ENCODE measurements at regions not wholly inside any gene's neighbourhood (a gene's known extent, or its start where the extent isn't known, plus 50 kb on each side); places are given as distances from the start of the nearest gene placed in this dataset.

DNA sequence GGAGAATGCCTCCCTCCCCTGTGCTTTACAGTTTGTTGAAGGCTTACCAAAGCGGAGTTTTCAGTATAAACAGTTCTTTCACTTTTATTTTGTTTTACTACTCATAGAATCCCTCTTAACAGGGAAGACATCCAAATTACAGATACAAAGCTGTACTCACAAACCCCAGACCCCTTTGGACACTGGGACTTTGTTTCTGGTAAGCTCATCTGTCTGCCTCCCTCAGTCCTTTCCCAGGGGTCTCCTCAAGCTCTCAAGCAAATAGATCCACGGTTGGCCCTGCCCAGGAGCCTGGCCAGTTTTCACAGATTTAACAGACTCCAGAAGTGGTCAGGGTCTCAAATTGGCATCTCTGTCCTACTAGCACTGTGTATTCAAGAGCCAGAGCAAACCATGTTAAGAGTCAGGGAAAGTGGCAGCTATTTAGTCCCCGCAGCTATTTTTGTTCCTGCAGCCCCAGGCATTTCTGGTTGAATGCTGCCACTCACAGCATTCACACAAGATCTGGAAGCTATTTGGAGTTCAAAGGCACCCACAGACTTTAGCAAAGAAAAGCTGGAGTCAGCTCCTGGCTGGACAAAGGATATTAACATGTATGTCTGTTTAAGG lies 54.2 kb downstream of the TMEM100 start:
- no peak for DNase-seq (ENCODE audit: low read depth)

DNA sequence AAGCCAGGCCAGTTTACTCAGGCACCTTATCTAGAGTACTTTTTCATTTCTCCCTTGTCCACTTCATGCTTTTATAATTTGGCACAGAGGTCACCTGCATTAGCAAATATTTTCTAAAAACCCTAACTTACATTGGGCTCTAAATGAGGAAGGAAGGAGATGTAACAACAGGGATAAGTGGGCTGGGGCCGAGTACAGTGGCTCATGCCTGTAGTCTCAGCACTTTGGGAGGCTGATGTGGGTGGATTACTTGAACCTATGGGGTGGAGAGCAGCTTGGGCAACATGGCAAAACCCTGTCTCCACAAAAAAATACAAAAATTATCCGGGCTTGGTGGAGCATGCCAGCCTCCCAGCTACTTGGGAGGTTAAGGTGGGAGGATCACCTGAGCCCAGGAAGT lies 55.9 kb downstream of the TMEM100 start:
- DNase-seq (ENCODE audit: low read depth), result no peak

DNA sequence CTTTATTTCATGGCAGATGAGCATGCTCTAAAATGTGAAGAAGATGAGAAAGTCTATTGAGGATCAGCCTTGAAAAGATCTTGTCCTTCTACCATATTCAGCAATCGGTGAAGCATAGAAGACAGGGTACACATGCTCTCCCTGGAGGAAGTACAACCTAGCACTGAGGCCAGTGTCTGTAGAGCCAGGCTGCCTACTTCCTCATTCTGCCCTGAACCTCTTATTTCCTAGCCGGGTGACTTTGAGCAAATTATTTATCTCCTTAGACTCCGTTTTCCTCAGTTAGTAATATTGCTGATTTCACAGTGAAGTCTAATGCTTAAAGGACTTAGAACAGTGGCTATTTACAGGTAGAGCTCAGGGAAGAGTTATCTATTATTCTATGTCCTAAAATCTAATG lies 58.4 kb downstream of the TMEM100 start:
- DNase-seq (ENCODE audit: low read depth), result no peak

DNA sequence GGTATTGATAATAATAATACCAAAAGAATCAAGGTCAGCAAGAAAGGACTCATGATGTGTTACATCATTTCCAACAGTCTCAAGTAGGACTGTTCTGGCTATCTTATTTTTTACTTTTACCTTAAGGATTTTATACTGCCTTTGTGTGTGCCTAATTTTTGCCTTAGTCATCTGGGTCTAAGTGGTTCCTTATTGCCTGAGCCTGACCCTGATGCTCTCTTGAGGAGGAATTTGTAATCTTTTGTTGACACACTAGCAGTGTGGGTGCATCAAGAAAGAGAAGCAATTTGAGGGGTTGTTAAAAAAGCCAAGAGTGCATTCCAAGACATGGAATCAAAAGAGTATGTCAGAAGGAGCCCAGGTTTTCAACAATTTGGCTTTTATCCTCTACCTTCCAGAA lies 59.3 kb downstream of the TMEM100 start:
- no peak for DNase-seq (ENCODE audit: low read depth)

DNA sequence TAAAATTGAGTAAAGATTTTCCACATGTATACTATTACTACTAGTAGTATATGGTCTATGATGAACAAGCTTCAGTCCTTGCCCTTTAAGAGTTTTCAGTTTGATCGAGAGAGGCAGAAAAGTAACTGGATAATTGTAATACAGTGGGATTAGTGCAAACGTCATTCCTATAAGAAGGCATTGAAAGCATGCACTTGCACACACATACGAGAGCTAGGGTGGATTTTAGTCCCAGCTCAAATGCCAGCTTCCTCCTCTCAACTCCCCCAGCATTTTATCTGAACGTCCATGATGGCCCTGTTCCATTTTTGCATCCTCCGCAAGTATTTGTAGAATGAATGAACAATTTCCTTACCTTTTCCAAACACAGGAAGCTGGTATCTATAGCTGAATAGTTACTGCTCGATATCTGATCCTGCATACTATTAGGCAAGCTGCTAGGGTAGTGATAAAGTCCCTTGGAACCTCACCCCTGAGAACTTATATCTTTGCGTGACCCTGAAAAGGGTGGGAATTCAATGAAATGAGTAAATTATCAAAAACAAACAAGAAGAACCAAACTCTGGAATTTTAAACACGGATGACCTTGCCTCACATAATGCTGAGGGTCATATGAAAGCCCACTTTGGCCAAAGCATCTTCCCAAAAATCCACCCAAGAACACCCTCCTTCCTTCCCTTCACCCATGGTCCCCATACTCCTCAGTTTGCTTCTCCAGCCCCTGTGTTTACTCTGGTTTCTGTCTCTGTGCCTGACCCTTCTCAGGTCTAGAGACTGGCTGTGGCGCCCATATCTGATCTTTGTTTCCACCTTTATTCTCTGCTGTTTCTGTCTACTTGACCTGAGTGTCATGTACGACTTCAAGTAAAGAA lies 60.5 kb downstream of the TMEM100 start:
- no peak for DNase-seq (ENCODE audit: low read depth)

DNA sequence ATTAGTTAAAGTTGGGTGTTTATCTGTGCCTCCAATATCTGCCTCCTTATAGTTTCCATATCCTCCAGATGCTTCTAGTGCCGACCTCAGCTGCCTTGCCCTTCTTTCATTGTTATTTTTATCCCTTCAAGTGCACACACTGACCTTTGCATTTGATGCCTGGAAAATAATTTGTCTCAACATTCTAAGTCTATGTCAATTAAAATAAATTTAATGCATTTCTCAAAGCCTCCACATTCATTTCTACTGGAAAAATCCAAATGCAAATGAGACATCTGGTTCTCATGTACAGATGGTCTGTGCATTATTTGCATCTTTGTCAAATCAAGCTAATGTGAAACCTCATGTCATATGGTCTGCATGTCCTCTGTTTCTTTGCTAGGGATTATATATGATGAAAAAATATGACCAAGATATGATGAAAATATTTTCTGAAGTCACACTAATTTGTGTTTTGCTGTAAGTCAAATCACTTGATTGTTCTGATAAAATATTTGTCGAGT lies 61.4 kb downstream of the TMEM100 start:
- DNase-seq (ENCODE audit: low read depth), result no peak

DNA sequence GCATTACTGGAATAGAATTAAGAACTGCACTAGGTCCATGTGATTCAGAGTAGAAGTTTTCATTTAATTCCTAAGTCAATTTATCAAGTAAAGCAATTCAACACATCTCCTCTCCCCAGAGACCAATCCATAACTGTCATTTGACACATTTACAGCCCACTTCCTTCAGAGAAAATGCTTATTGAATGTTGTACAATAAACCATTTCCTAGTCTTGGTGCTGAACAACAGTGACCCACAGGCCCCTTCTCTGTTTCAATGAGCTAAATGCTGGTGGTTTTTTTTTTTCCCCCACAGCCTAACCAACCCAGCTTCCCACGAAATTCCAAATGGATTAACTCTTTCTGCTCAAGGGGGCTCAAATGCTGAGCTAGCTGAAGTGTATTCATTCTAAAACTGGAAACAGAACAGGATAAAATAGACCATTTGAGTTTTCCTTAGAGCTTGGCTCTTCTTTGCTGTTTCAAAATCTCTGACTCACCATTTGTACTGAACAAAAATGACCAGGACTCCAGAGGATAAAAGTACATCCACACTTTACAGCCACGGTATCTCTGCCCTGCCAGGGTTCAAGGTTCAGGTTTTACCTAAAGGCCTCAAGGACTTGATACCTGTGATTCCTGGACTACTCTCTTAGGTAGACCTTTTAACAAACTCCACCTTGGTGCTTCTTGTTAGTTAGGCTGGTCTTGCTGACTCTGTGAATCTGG lies 62.3 kb downstream of the TMEM100 start:
- no peak for DNase-seq (ENCODE audit: low read depth)

DNA sequence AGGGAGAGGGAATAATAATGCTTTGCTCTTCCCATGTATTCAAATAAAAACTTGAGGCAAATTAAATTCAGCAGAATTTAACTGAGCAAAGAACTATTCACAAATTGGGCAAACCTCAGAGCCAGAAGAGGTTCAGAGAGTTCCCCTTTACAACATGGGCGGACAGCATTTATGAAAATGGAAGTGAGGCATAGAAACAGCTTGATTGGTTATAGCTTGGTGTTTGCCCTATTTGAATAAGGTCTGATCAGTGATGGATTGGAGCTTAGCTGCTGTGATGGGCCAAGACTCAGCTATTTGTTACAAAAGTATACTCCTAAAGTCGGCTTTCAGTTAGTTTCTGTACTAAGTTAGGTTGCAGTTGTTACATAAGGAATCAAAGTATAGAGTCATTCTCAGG lies 63.0 kb downstream of the TMEM100 start:
- DNase-seq (ENCODE audit: low read depth), result no peak

DNA sequence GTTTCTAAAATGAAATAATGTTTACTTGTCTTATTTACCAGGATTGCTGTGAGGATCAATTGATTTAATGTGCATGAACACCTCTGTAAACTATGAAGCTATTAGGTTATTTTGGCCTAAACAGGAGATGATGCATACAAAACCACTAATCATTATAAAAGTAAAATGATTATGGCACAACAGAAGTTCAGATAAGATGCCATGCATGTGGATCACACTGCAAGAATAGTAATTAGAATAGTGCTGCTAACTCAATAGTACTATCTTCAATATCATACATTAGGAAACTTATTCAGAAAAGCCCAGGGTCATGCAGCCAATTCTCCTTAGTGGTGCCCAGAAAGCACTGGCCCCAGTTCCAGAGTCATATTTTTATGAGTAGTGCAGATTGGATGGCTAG lies 66.9 kb downstream of the TMEM100 start:
- DNase-seq (ENCODE audit: low read depth), result no peak

DNA sequence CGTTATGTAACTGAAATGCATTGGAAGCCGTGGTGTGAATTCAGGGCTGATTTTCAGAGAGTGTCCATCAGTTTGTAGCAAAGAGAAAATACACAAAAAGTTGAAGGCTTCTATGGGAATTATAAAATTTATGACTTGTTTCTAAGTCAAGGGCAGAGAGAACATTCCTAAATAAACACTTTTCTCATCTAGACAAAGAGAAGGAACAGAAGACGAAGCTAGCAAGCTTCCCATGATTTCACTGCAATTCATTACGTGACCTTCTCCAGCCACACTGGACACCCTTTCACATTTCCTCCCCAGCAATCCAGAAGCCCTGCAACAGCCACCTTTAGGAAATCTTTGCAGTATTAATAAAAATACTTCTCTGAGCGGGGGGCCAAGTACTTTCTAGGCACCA lies 67.8 kb downstream of the TMEM100 start:
- no peak for DNase-seq (ENCODE audit: low read depth)

DNA sequence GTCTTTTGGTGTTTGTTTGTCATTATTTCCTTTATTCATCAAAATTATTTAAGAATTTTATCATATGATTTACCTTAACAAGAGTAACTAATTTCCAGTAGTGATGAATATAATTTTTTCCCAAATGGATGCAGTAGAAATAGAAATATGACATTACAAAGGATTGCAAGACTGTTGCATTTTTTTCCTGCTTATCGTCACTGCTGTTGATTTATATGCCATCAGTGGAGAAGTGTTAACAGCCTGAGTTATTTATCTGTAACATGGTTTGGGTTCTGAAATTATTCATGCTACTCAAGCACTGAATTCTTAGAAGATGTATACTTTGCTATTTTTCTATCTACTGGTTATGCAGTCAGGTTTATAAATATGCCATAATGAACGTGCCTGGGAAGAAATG lies 68.6 kb downstream of the TMEM100 start:
- DNase-seq (ENCODE audit: low read depth), result no peak

DNA sequence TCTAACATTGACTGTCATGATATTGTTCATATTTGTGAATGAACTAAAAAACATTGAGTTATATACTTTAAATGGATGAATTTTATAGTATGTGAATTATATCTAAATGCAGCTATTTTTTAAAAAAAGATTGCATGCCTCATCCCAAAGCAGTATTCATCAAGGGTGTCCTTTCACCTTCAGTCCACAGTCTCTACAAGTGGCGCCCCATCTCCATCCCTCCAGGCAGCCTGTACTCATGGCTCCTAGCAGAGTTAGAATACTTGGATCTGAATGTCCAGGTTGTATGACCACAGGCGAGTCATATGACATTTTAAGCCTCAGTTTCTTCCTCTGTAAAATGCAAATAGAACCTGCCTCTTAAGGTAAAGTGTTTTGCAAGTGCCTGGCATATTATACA lies 69.8 kb downstream of the TMEM100 start:
- peak; percentile 9 for DNase-seq (ENCODE audit: low read depth)

DNA sequence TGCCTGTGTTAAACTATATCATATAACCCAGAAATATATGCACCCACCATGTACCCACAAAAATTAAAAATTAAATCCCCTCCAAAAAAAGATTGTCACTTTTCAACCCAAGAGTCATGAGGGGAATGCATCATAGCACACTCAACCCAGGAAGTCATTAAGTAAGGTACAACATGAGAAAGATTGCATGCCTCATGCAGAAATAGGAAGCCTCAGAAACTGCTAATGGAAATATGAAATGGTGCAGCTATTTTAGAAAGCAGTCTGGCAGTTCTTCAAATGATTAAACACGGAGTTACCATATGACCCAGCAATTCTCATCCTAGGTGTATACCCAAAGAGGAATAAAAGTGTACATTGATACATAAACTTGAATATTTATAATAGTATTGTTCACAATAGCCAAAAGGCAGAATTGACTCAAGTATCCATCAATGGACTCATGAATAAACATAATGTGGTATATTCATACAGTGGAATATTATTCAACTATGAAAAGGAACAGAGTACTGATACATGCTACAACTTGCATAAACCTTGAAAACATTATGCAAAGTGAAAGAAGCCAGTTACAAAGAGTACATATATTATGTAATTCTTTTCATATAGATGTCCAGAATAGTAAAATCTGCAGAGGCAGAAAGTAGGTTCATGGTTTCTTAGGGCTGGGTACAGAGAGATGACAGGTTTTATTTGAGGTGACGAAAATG lies 70.4 kb downstream of the TMEM100 start:
- no peak for DNase-seq (ENCODE audit: low read depth)

DNA sequence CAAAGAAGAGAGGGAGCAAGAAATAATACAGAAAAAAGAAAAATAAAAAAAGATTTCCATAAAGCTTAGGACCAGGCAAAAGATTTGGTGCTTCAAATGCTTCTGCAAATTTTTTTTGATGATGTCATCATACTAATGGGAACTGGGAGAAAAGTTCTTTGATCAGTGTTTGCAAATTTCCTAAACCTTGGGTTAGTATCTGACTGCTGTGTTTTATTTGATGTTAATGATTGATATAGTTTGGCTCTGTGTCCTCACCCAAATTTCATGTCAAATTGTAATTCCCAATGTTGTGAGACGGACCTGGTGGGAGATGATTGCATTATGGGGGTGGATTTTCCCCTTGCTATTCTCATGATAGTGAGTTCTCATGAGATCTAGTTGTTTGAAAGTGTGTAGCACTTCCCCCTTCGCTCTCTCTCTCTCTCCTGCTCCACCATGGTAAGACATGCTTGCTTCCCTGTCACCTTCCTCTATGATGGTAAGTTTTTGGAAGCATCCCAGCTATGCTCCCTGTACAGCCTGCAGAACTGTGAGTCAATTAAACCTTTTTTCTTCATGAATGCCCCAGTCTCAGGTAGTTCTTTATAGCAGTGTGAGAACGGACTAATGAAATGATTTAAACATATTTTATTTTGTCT lies 72.6 kb downstream of the TMEM100 start:
- DNase-seq (ENCODE audit: low read depth), result no peak

DNA sequence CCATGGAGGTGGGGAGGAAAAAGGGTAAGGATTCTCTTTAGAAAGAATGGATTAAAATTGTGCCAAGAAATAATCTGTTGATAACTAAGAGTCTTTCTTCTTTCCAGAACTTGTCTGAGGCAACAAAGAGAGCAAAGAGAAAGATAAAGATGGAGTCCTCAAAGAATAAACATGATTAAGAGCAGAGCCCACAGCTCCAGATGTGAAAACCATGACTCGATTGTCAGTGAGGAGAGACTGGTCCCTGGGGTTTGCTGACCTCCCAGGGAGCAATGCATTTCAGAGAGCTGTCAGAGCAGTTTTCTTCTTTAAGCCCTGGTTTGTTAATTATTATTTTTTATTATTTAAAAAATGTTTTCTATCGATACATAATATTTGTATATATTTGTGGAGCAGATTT lies 74.6 kb downstream of the TMEM100 start:
- no peak for DNase-seq (ENCODE audit: low read depth)

DNA sequence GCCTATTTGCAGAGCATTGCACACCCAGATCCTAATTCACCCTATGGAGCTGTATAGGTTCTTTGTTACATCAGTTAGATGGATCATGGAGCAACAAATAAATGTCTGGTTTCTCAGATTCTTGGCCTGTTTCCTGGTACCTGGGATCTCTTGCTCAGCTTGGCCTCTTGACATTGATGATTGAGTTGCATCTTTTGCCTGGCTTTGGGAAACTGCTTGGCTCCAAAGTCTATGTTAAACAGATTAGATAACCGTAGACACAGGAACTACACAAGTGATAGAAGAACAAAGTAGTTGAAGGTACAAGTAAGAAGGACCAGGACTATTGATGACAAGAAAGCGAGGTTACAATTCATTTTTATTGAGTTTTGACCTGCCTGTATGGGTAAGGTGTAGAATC lies 77.3 kb downstream of the TMEM100 start:
- no peak for DNase-seq (ENCODE audit: low read depth)

DNA sequence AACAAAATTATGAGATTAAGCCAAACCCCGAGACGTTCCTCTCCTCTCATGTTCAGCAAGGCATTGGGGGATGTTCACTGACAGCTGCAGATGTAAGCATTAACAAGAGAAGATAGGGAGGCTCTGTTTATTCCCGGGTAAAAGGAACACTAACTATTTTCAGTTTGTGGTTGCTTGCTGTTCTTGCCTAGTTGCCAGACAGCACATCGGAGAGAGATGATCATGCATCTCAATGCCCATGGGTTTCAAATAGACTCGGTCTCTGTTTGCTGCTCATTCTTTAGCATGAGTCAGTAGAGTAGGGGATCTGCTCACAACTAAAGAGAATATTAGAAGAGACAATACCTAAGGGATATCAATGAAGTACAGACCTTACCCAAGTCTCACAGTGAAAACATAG lies 78.3 kb downstream of the TMEM100 start:
- no peak for DNase-seq (ENCODE audit: low read depth)

DNA sequence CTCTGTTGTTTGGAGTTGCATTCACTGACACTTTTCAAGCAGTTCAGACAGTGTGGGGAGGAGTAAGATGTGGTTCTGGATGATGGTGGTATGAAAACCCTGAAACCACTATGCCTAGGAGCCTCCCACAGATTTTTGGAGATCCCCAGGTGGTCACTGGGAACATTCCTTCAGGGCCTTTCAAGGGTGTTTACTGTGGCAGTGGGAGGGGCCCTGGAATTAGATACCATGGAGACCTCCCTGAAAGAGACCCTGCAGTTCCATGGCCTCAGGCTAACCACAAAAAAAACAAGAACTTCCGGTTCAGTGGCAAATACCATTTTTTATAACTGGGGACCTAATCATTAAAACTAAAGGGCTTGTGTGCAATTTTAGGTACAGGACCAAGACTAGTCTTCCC lies 79.9 kb downstream of the TMEM100 start:
- DNase-seq (ENCODE audit: low read depth), result no peak

DNA sequence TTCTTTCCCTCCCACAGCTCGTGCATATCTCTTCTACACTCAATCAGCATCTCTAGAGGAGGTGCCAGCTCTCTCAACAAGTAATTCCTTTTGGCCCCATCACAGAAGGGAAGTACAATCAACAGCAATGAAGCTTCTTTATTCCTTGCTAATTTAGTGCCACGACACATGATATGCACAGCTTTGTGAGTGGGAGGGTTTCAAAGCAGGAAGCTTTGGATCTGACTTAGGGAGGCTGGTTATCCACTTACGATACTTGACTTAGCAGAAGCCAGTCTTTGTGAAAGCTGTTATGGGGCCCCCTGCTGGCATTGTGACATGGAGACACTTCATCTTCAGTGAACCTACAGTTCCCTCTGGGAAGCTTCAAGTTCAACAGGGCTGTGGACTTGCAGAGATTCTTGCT lies 81.0 kb downstream of the TMEM100 start:
- DNase-seq (ENCODE audit: low read depth), result peak; percentile 64

DNA sequence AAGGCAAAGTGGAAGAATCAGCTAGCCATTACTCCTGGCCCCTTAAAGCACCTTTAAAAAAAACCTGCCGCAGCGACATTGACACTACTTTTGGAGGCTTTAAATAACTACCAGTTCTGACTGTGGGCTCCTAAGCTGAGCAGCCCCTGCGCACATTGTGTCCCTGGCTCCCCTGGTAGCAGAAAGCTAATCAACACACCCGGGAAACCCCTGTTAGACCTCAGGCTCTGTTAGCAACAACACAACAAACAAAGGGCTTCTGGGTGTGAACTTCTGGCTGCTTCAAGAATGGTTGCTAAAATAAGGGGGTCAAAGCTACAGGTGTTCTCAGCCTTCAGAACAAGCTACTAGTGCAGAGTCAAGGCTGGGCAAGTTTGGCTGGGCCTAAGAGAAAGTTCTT lies 83.6 kb downstream of the TMEM100 start:
- no peak for DNase-seq (ENCODE audit: low read depth)

DNA sequence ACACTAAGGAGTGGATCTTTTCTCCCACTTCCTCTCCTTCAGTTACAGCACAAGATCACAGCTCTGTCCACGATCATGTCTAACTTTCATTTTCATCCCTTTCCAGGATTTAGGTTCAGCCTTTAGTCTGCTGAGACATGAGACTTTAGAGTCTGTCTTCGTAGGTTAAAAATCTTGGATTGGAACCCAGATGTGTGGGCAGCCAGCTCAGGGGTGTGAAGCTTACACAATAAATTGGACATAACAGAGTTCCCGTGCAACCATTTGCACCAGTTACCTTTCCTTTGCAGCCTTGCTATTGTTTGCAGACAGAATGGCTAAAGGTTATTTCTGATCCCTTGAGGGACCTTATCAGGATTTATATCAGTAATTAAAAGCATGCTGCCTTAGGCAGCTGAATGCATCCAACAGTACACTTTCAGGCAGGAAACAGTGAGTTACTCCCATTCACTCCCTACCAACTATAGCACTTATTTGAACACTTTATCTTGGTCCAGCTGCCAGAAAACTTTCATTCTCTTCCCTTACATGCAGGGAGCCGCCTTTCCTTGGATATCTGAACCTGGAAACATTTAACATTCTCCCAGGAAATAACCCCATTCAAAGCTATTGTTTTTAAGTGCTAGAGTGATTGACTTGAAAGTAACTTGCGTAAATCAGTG lies 87.3 kb downstream of the TMEM100 start:
- DNase-seq (ENCODE audit: low read depth), result no peak

All from ELR (cell line).